ENCODE measurements at regions not wholly inside any gene's neighbourhood (a gene's known extent, or its start where the extent isn't known, plus 50 kb on each side); places are given as distances from the start of the nearest gene placed in this dataset.

DNA sequence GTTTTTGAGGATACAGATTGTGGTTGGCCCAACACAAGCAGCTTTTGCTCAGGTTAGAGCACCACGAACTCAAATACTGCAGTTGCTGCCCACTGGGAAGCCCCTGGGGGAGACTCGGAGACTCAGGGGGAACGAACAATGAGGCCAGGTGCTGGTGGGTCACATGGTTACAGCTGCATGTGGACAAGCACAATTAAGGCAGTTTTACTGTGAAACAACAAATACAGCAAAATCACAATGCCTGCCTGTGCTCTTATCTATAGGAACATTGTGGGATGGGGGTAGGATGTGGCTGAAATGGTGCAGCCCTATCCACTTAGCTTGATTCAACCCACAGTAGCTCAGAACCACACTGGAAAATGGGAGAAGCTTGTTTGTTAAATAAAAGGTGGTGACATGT lies 119.7 kb upstream of the SPATA13 start:
- TF ChIP-seq, protein P1, sequence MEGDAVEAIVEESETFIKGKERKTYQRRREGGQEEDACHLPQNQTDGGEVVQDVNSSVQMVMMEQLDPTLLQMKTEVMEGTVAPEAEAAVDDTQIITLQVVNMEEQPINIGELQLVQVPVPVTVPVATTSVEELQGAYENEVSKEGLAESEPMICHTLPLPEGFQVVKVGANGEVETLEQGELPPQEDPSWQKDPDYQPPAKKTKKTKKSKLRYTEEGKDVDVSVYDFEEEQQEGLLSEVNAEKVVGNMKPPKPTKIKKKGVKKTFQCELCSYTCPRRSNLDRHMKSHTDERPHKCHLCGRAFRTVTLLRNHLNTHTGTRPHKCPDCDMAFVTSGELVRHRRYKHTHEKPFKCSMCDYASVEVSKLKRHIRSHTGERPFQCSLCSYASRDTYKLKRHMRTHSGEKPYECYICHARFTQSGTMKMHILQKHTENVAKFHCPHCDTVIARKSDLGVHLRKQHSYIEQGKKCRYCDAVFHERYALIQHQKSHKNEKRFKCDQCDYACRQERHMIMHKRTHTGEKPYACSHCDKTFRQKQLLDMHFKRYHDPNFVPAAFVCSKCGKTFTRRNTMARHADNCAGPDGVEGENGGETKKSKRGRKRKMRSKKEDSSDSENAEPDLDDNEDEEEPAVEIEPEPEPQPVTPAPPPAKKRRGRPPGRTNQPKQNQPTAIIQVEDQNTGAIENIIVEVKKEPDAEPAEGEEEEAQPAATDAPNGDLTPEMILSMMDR (IDR thresholded peaks at IDR 0.05; ENCODE audit: control insufficient read depth, insufficient read depth, low read depth, low read length, missing control alignments): no peak
- no peak for DNase-seq (ENCODE audit: low read depth)
- H3K4me3 ChIP-seq (ENCODE audit: control insufficient read depth, low read depth, low read length): no peak overlapping the region

DNA sequence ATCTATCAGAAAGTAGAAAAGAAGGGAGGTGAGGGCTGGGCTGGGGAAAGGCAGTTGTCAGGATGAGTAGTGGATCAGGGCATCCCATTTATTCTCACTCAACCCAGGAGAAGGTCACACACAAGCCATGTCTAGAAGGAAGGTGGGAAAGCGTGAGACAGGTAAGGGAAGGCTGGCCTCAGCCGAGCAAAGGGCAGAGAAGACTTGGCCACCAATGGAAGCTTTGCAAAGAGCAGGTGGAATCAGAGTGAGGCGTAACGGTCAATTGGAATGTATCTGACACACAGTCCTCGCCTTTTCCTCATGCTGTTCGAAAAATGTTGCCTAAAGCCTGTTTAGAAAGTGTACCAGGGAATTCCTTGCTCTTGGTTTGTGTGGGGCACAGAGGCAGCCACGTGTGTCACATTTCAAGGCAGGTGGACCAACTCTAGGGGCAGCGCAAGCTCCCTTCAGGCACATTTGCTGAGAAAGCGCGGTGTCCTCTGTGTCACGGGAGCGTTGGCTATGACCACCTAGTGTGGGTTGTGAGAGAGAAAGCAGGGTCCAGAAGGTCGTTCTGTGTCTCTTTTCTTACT lies 118.8 kb upstream of the SPATA13 start:
- no peak for DNase-seq (ENCODE audit: low read depth)
- TF ChIP-seq, protein P1 (IDR thresholded peaks at IDR 0.05; ENCODE audit: control insufficient read depth, insufficient read depth, low read depth, low read length, missing control alignments): no peak
- no peak overlapping the region for H3K4me3 ChIP-seq (ENCODE audit: control insufficient read depth, low read depth, low read length)

DNA sequence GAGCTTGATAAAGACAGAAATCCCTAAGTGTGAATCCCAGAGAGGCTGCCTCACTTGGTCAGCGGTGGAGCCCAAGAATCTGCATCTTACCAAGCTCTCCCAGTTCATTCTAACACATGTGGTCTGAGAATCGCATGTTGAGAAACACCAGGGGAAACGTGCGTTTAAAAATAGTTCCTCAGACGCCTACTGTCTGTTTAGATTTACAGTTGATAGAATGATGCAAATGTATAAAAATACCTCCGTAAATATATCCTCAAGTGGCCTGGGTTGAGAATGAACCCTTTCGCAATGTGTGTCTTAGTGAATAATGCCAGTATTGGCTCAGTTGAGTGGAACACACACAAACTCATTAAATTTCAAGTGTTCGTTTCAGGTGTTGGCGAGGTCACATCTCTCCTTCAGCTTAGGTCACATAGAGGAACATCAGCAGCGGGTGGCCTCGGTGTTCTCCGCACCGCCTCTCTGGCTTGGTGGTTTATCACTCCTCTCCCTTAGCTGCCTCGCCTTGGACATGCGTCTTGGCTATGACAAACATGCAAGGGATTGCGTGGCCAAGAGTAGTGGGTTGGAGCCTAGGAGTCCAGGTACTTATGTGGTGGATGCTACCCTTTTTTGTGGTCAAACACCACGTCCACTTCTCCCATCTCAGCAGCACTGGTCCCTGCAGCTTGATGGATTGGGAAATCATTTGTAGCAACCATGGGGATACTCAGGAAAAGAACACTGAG lies 117.6 kb upstream of the SPATA13 start:
- TF ChIP-seq, protein P1 (IDR thresholded peaks at IDR 0.05; ENCODE audit: control insufficient read depth, insufficient read depth, low read depth, low read length, missing control alignments): no peak
- DNase-seq (ENCODE audit: low read depth): no peak
- H3K4me3 ChIP-seq (ENCODE audit: control insufficient read depth, low read depth, low read length): no peak overlapping the region

DNA sequence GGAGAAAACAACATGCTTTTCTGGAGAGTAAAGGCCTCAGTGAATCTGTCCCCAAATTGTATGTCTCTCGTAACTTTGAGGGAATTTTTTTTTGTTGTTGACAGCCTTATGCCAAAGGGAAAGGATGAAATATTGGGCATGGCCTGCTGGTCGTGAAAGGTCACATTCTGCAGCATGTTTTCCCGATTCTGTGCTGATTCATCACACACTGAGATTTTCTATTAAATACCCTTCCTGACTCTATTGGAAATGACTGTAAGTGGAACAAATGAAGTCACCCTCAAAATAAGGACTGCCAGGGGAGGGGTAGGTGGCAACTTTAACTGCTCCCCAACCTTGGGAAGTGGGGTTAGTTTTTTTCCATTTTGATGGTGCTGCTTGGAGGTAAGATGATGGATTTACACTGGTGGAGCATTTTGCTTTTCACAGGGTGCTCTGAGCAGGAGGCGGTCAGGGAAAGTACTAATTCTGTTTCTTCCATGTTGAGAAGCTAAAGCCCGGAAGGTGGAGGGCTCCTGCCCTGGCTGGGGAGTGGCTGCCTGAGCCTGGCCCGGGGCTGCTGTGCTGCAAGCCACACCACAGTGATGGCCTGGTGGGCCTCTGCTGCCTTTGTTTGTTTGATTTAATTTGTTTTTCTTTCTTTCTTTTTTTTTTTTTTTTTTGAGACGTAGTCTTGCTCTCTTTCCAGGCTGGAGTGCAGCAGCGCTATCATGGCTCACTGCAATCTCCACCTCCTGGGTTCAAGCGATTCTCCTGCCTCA lies 116.8 kb upstream of the SPATA13 start:
- no peak overlapping the region for H3K4me3 ChIP-seq (ENCODE audit: control insufficient read depth, low read depth, low read length)
- TF ChIP-seq, protein P1 (IDR thresholded peaks at IDR 0.05; ENCODE audit: control insufficient read depth, insufficient read depth, low read depth, low read length, missing control alignments): no peak
- no peak for DNase-seq (ENCODE audit: low read depth)

DNA sequence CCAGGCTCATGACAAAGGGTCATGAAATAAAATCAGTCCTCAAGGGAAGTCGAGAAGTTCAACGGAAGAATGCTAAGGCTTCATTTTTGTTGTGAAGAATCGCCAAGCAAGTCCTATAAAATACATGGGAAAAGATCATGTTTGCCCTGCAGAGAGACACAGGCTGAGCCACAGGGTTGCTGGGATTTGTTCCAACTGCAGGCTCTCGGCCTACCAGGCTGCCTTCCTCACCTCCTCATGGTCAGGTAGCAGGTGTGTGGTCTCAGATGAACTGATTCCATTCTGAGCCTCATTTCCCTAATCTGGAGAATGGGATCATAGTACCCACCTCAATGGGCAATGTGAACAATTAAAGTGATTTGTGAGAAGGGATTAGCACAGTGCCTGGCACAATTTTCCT lies 114.9 kb upstream of the SPATA13 start:
- no peak for DNase-seq (ENCODE audit: low read depth)
- TF ChIP-seq, protein P1 (IDR thresholded peaks at IDR 0.05; ENCODE audit: control insufficient read depth, insufficient read depth, low read depth, low read length, missing control alignments): no peak
- H3K4me3 ChIP-seq (ENCODE audit: control insufficient read depth, low read depth, low read length): no peak overlapping the region

DNA sequence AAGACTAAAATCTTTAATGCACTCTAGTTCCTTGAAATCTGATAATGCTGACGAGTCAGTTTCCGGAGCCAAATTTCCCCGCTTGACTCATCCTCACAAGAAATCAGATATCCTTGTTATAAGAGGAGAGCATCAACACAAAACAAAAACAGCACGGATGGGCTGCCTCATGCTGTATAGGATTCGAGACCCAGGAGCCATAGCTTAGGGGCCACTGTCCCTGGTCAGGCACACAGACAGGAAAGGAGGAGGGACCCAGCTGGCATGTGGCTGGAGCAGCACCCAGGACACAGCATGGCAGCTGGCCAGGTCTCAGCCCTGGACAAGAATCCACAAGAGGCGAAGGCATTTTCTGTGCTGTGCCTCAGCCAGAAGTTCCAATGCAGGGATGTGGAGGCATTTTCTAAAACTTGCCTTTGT lies 110.2 kb upstream of the SPATA13 start:
- DNase-seq (ENCODE audit: low read depth): no peak
- H3K4me3 ChIP-seq (ENCODE audit: control insufficient read depth, low read depth, low read length): peak overlapping the region; percentile 23; the same call in 1 of the 2 replicates
- TF ChIP-seq, protein P1 (IDR thresholded peaks at IDR 0.05; ENCODE audit: control insufficient read depth, insufficient read depth, low read depth, low read length, missing control alignments): no peak

Measured in AG09309 (cell line).